Common myeloid progenitor, CD34-positive (primary cell): ENCODE measurements at regions not wholly inside any gene's neighbourhood (a gene's known extent, or its start where the extent isn't known, plus 50 kb on each side); places are given as distances from the start of the nearest gene placed in this dataset.

Experiments used
- CTCF ChIA-PET: fragments of 350-600 bp; sonication (Branson Sonifier 250); formaldehyde crosslinking; loops from one replicate; lab custom pipeline; 2021; ENCODE audit warnings: antibody characterized with exemption; lab: Charles Lee
- POLR2A ChIA-PET: fragments of 350-600 bp; sonication (Branson Sonifier 250); formaldehyde crosslinking; loops from one replicate; lab custom pipeline; 2021; ENCODE audit warnings: antibody characterized with exemption; lab: Charles Lee
- DNase-seq, 3 donors: peaks; one replicate each; pipeline versions ENCODE4 v3.0.0 to v3.0.0-alpha.2; 2013
- H3K27ac ChIP-seq, 2 experiments: 1 replicate in 1 of 2; 2 replicates in 1 of 2; pipeline ENCODE4 v1.7.0; 2013; ENCODE audit warnings: inconsistent platforms in 2 of 2, low read length in 2 of 2, mild to moderate bottlenecking in 2 of 2, low read depth in 1 of 2, moderate library complexity in 1 of 2; ENCODE audit not compliant: severe bottlenecking in 2 of 2, insufficient read depth in 1 of 2, poor library complexity in 1 of 2
- H3K27me3 ChIP-seq, 5 experiments: replicated peaks in 2 of 5; 1 replicate in 3 of 5; 2 replicates in 2 of 5; pipeline versions ENCODE4 v1.6.1 to v1.7.0; 2013; ENCODE audit warnings: low read length in 4 of 5, mild to moderate bottlenecking in 2 of 5, moderate library complexity in 2 of 5, inconsistent platforms in 1 of 5; ENCODE audit not compliant: insufficient read depth in 5 of 5, control insufficient read depth in 4 of 5
- H3K36me3 ChIP-seq, 4 experiments: 1 replicate in 2 of 4; 2 replicates in 2 of 4; pipeline versions ENCODE4 v1.6.1 to v1.7.0; 2013; ENCODE audit warnings: low read length in 3 of 4, control low read depth in 1 of 4, mild to moderate bottlenecking in 1 of 4; ENCODE audit not compliant: control insufficient read depth in 4 of 4, insufficient read depth in 4 of 4
- H3K4me1 ChIP-seq, 4 experiments: 1 replicate in 3 of 4; 2 replicates in 1 of 4; pipeline versions ENCODE4 v1.6.1 to v1.7.1; 2013; ENCODE audit warnings: low read length in 3 of 4, mild to moderate bottlenecking in 3 of 4, control low read depth in 1 of 4, inconsistent platforms in 1 of 4, moderate library complexity in 1 of 4; ENCODE audit not compliant: control insufficient read depth in 4 of 4, insufficient read depth in 4 of 4; ENCODE audit errors: control extremely low read depth in 1 of 4
- H3K4me3 ChIP-seq, 7 experiments: 1 replicate in 4 of 7; 2 replicates in 3 of 7; pipeline versions ENCODE4 v1.5.1 to v1.7.0; 2013; ENCODE audit warnings: mild to moderate bottlenecking in 7 of 7, low read length in 6 of 7, moderate library complexity in 6 of 7, inconsistent platforms in 2 of 7, low read depth in 2 of 7, control low read depth in 1 of 7; ENCODE audit not compliant: insufficient read depth in 4 of 7, control insufficient read depth in 1 of 7; ENCODE audit errors: extremely low read depth in 1 of 7
- H3K9me3 ChIP-seq, 5 experiments: 1 replicate in 4 of 5; 2 replicates in 1 of 5; pipeline versions ENCODE4 v1.6.1 to v1.7.1; 2013; ENCODE audit warnings: low read length in 4 of 5, mild to moderate bottlenecking in 2 of 5, inconsistent platforms in 1 of 5, low read depth in 1 of 5, moderate library complexity in 1 of 5; ENCODE audit not compliant: control insufficient read depth in 4 of 5, insufficient read depth in 2 of 5; ENCODE audit errors: control extremely low read depth in 1 of 5
- WGBS: methylation state at CpG from one replicate; pipeline ENCODE4 v1.1.5; 2013; ENCODE audit not compliant: insufficient coverage; 5-methylcytosine and 5-hydroxymethylcytosine counted together

DNA sequence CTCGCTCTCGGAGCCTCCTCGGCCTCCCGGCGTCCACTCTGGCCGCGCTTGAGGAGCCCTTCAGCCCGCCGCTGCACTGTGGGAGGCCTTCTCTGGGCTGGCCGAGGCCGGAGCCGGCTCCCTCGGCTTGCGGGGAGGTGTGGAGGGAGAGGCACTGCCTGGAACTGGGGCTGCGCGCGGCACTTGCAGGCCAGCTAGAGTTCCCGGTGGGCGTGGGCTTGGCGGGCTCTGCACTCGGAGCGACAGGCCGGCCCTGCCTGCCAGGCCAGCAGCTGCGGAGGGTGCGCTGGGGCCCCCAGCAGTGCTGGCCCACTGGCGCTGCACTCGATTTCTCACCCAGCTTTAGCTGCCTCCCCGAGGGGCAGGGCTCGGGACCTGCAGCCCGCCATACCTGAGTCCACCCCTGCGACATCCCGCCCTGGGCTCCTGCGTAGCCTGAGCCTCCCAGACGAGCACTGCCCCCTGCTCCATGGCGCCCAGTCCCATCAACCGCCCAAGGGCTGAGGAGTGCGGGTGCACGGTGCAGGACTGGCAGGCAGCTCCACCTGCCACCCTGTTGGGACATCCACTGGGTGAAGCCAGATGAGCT is 765.0 kb downstream of the IGSF11 start:
- ChIA-PET POLR2A (no interaction called here), CTCF (no interaction called here)
- Histone ChIP-seq H3K36me3 (no peaks in the 10 kb centered on the region), H3K27me3 (no peaks in the 10 kb centered on the region), H3K9me3 (peaks cover 0 to 4% (median under 1%) of the 10 kb centered on the region in 5 experiments), H3K4me3 (no peak overlapping the region), H3K4me1 (no peaks in the 10 kb centered on the region), H3K27ac (no peak overlapping the region)
- DNase-seq, result no peak
- 96% methylated on average over 32 of the region's 38 CpGs for WGBS

DNA sequence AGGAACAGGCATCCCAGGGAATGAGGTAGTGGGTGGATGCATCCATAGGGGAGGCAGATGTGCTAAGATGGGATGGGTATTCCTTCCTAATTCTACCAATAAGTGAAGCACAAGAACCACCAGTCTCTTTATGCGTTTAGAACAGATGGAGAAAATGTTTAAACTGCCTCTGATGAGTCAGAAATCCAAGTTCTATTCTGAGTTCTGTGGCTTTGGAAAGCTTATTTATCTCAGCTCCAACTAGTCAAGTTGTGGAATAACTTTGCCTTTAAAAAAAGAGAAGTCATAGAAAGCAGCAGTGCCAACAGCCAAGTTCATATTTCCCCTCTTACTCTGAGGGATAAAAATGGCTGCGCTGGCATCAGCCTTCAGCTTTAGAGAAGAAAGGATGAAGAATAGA is 761.7 kb downstream of the IGSF11 start:
- no peaks in the 10 kb centered on the region for H3K4me1 ChIP-seq
- H3K36me3 ChIP-seq, result no peaks in the 10 kb centered on the region
- CTCF ChIA-PET, result no interaction called here
- POLR2A ChIA-PET, result no interaction called here
- no CpG with 5 or more reads among the region's 2 CpGs for WGBS
- no peaks in the 10 kb centered on the region for H3K27me3 ChIP-seq
- H3K4me3 ChIP-seq, result no peak overlapping the region
- H3K27ac ChIP-seq, result no peak overlapping the region
- DNase-seq, result no peak
- peaks cover 0 to 4% (median 0%) of the 10 kb centered on the region in 5 experiments for H3K9me3 ChIP-seq

DNA sequence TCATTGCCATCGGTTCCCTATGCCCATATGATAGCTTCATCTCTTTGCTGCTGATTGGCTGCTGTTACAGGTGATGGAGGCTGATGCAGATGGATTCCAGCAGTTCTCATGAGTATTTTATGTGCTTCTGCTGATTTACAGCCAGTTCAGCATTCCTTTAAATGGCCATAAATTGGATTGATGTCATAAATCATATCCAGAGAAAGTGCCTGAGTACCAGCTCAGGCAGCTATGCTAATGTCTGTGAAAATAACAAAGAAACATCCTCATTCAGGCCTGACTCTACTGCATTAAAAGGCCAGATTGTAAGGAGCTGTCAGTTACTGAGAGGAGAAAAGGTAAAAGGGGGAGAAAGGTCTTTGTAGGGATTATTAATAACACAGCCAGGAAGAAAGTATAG is 756.8 kb downstream of the IGSF11 start:
- Histone ChIP-seq H3K27ac (no peak overlapping the region), H3K9me3 (no peaks in the 10 kb centered on the region), H3K4me1 (no peaks in the 10 kb centered on the region), H3K27me3 (no peaks in the 10 kb centered on the region), H3K36me3 (no peaks in the 10 kb centered on the region), H3K4me3 (no peak overlapping the region)
- ChIA-PET POLR2A (no interaction called here), CTCF (no interaction called here)
- no peak for DNase-seq
- WGBS, result no CpG with 5 or more reads among the region's 1 CpG

DNA sequence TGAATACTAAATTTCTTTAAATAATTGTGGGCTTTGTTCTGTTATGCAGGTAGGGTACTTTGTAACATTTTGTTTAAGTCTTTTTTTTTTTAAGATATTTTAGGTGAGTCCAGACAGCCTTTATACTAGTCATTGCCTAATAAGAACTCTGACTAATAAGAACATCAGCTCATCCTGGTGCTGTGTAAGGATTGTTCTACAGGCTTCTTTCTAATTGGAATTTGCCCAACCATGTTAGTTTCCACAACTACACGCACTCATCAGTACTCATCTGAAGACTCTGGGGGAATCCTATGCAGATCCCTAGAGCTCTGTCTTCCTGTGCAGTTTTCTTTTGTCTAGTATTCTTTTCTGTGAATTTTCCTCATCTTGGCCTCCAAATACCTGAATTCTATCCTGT is 741.8 kb downstream of the IGSF11 start:
- CTCF ChIA-PET, result no interaction called here
- DNase-seq, result no peak

DNA sequence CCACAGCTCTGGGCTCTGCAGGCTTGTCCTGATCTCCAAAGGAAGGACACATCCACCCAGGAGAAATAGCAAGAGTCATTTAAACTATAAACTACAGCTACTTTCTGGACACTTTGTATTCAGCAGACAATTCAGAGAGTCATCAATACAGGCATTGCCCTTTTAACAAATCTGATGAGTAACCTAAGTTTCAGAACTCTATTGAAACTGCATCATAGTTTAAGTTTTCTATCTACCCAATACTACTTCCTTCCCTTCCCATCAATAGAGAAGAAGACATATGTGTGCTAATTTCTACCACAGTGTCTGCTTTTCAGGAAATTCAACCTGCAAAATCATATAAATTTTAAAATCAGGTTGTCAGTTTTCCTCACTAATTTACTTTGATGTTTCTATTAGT is 736.5 kb downstream of the IGSF11 start:
- H3K27me3 ChIP-seq, result no peaks in the 10 kb centered on the region
- ChIA-PET POLR2A (no interaction called here), CTCF (no interaction called here)

More for the DNA sequence above, 741.8 kb downstream of the IGSF11 start:
- WGBS, result 67% methylated on average over 1 of the region's 1 CpG
- POLR2A ChIA-PET, result no interaction called here
- H3K36me3 ChIP-seq, result no peaks in the 10 kb centered on the region
- no peak overlapping the region for H3K4me3 ChIP-seq
- no peaks in the 10 kb centered on the region for H3K27me3 ChIP-seq
- no peak overlapping the region for H3K27ac ChIP-seq
- no peaks in the 10 kb centered on the region for H3K9me3 ChIP-seq
- no peaks in the 10 kb centered on the region for H3K4me1 ChIP-seq

DNA sequence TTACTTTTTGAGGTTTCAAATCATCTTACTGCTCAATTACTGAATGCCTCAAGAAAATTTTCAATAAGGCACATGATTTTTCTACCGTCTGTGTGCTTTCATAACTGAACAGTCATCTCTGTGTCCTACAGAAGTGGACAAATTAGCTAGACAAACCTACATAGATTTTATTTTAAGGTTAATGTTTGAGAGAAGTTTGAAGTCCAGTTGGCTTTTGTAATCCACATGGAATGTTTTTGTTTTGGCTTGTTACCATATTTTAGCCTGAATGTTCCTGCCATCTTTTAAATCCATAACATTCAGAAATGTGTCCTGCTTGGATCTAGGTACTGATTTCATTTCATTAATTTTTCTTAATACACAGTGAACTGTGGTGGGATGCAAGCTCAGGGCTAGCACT is 730.1 kb downstream of the IGSF11 start:
- Histone ChIP-seq H3K4me3 (no peak overlapping the region), H3K36me3 (no peaks in the 10 kb centered on the region), H3K4me1 (no peaks in the 10 kb centered on the region), H3K27me3 (no peaks in the 10 kb centered on the region), H3K9me3 (no peaks in the 10 kb centered on the region), H3K27ac (no peak overlapping the region)
- CTCF ChIA-PET, result no interaction called here
- POLR2A ChIA-PET, result no interaction called here
- WGBS, result no CpG with 5 or more reads among the region's 1 CpG
- DNase-seq, result no peak

More for the DNA sequence above, 736.5 kb downstream of the IGSF11 start:
- no peak for DNase-seq
- H3K4me1 ChIP-seq, result no peaks in the 10 kb centered on the region
- H3K27ac ChIP-seq, result no peak overlapping the region
- H3K36me3 ChIP-seq, result no peaks in the 10 kb centered on the region
- no peak overlapping the region for H3K4me3 ChIP-seq
- no peaks in the 10 kb centered on the region for H3K9me3 ChIP-seq

DNA sequence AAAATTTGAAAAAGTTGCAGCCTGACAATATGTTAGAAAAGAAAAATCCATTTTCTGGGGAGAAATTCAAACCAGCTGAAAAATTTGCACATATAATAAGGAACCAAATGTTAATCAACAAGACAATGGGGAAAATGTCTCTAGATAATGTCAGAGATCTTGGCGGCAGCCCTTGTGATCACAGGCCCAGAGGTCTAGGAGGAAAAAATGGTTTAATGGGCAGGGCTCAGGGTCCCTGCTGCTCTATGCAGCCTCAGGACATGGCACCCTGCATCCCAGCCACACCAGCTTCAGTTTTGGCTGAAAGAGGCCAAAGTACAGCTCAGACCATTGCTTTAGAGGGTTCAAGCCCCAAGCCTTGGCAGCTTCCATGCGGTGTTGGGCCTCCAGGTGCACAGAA is 701.9 kb downstream of the IGSF11 start:
- H3K36me3 ChIP-seq, result no peaks in the 10 kb centered on the region
- no peak for DNase-seq
- 100% methylated on average over 2 of the region's 2 CpGs for WGBS
- ChIA-PET POLR2A (no interaction called here), CTCF (no interaction called here)
- no peak overlapping the region for H3K4me3 ChIP-seq
- H3K27ac ChIP-seq, result no peak overlapping the region
- H3K27me3 ChIP-seq, result no peaks in the 10 kb centered on the region
- no peaks in the 10 kb centered on the region for H3K4me1 ChIP-seq
- peaks cover 0 to 5% (median 5%) of the 10 kb centered on the region in 5 experiments for H3K9me3 ChIP-seq
